ENCODE measurements at regions not wholly inside any gene's neighbourhood (a gene's known extent, or its start where the extent isn't known, plus 50 kb on each side); places are given as distances from the start of the nearest gene placed in this dataset.
"Not testable (repeated sequence)": the region's sequence is repeated elsewhere in the genome, so short reads cannot be mapped to it uniquely, and the experiment has no call there.

DNA sequence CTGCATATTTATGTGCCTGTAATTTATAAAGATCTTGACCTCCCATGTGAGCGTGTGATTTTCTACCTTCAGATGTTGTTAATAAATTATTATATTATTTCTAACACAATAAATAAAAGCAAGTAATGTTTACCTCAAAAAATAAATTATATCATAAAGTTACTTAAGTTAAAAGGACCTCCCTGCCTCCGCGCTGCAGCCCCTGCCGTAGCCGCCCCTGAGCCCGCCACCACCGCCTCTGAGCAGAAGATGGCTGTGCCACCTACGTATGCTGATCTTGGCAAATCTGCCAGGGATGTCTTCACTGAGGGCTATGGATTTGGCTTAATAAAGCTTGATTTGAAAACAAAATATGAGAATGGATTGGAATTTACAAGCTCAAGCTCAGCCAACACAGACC, 119.6 kb upstream of the BRWD3 start:
- no peak overlapping the region for H3K4me3 Mint-ChIP-seq (ENCODE audit: unreplicated experiment)
- H3K36me3 Mint-ChIP-seq (ENCODE audit: insufficient read depth, unreplicated experiment): no peaks in the 10 kb centered on the region
- intact Hi-C loops (cut with micrococcal nuclease): no loop called here
- DNase-seq (ENCODE audit: unreplicated experiment): no peak
- CTCF ChIA-PET: interaction anchor here (0.6 kb wide), 1 partner anchor 632 kb away, joined by 3 read pairs; no protein-coding TSS in a partner anchor
- peaks cover 24% of the 10 kb centered on the region for H3K9me3 Mint-ChIP-seq (ENCODE audit: unreplicated experiment)
- BruUV-seq (replicated peaks): no TSS peak
- no peaks in the 10 kb centered on the region for H3K4me1 Mint-ChIP-seq (ENCODE audit: insufficient read depth, unreplicated experiment)
- no peaks in the 10 kb centered on the region for H3K27me3 Mint-ChIP-seq (ENCODE audit: insufficient read depth, unreplicated experiment)
- TF ChIP-seq, protein P1, sequence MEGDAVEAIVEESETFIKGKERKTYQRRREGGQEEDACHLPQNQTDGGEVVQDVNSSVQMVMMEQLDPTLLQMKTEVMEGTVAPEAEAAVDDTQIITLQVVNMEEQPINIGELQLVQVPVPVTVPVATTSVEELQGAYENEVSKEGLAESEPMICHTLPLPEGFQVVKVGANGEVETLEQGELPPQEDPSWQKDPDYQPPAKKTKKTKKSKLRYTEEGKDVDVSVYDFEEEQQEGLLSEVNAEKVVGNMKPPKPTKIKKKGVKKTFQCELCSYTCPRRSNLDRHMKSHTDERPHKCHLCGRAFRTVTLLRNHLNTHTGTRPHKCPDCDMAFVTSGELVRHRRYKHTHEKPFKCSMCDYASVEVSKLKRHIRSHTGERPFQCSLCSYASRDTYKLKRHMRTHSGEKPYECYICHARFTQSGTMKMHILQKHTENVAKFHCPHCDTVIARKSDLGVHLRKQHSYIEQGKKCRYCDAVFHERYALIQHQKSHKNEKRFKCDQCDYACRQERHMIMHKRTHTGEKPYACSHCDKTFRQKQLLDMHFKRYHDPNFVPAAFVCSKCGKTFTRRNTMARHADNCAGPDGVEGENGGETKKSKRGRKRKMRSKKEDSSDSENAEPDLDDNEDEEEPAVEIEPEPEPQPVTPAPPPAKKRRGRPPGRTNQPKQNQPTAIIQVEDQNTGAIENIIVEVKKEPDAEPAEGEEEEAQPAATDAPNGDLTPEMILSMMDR (IDR thresholded peaks at IDR 0.05; ENCODE audit: unreplicated experiment): no peak
- H3K27ac Mint-ChIP-seq (ENCODE audit: low read depth, unreplicated experiment): no peak overlapping the region
- POLR2A ChIA-PET: no interaction called here

DNA sequence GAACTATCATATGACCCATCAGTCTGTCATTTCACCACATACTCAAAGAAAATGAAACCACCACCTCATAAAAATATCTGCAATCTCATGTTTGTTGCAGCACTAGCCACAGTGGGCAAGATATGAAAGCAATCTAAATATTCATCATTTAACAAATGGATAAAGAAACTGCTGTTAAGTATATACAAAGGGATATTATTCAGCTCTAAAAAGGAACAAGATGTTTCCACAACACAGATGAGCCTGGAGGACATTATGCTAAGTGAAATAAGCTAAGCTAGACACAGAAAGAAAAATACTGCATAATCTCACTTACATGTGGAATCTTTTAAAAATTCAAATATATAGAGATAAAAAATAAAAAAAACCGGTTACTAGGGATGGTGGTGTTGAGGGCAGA, 108.2 kb upstream of the BRWD3 start:
- ChIA-PET POLR2A (no interaction called here), CTCF (no interaction called here)
- Mint-ChIP-seq H3K27ac (ENCODE audit: low read depth, unreplicated experiment) (no peak overlapping the region), H3K27me3 (ENCODE audit: insufficient read depth, unreplicated experiment) (no peaks in the 10 kb centered on the region), H3K4me1 (ENCODE audit: insufficient read depth, unreplicated experiment) (no peaks in the 10 kb centered on the region), H3K36me3 (ENCODE audit: insufficient read depth, unreplicated experiment) (no peaks in the 10 kb centered on the region), H3K9me3 (ENCODE audit: unreplicated experiment) (peaks cover 11% of the 10 kb centered on the region), H3K4me3 (ENCODE audit: unreplicated experiment) (no peak overlapping the region)
- BruUV-seq (replicated peaks): no TSS peak
- intact Hi-C loops (cut with micrococcal nuclease): no loop called here
- TF ChIP-seq, protein P1 (IDR thresholded peaks at IDR 0.05; ENCODE audit: unreplicated experiment): no peak
- DNase-seq (ENCODE audit: unreplicated experiment): no peak

DNA sequence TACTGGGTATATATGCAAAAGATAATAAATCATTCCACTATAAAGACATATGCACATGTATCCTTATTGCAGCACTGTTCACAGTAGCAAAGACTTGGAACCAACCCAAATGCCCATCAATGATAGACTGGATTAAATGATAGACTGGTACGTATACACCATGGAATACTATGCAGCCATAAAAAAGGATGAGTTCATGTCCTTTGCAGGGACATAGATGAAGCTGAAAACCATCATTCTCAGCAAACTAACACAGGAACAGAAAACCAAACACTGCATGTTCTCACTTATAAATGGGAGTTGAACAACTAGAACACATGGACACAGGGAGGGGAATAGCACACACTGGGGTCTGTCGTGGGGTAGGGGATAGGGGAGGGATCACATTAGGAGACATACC, 102.7 kb upstream of the BRWD3 start:
- intact Hi-C loops (cut with micrococcal nuclease); DNase-seq (ENCODE audit: unreplicated experiment); POLR2A ChIA-PET; CTCF ChIA-PET; H3K36me3 Mint-ChIP-seq (ENCODE audit: insufficient read depth, unreplicated experiment); H3K27ac Mint-ChIP-seq (ENCODE audit: low read depth, unreplicated experiment); H3K4me1 Mint-ChIP-seq (ENCODE audit: insufficient read depth, unreplicated experiment); H3K27me3 Mint-ChIP-seq (ENCODE audit: insufficient read depth, unreplicated experiment); BruUV-seq (replicated peaks); H3K4me3 Mint-ChIP-seq (ENCODE audit: unreplicated experiment): not testable (repeated sequence)
- H3K9me3 Mint-ChIP-seq (ENCODE audit: unreplicated experiment): peaks cover 13% of the 10 kb centered on the region

DNA sequence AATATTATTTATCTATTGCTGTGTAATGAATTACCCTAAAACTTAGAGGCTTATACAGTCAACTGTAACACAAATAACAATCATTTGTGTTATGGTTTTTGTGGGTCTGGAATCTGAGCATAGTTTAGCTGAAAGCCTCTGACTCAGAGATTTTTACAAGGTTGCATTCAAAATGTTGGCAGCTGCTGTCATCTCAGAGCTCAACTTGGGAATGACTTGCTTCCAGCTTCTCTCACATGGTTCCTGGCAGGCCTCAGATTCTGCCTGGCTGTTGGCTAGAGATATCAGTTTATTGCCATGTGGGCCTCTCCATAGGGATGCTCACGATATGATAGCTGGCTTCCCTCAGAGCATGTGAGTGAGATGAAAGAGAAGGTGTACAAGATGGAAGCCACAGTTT, 70.2 kb upstream of the BRWD3 start:
- intact Hi-C loops (cut with micrococcal nuclease): loop anchor here (1.0 to 10.0 kb wide), 3 partner anchors 241 to 535 kb away; no protein-coding TSS in a partner anchor

More for the DNA sequence above, 70.2 kb upstream of the BRWD3 start:
- peak; percentile 14 for DNase-seq (ENCODE audit: unreplicated experiment)
- H3K27ac Mint-ChIP-seq (ENCODE audit: low read depth, unreplicated experiment): no peak overlapping the region
- ChIA-PET POLR2A (interaction anchor here (1.1 to 2.2 kb wide), 4 partner anchors 11 to 241 kb away, joined by 3 to 6 read pairs (median 3); no protein-coding TSS in a partner anchor), CTCF (interaction anchor here (1.5 kb wide), 2 partner anchors 241 to 498 kb away, joined by 6 to 11 read pairs; no protein-coding TSS in a partner anchor)
- no peaks in the 10 kb centered on the region for H3K9me3 Mint-ChIP-seq (ENCODE audit: unreplicated experiment)
- TF ChIP-seq, protein P1 (IDR thresholded peaks at IDR 0.05; ENCODE audit: unreplicated experiment): no peak
- no peaks in the 10 kb centered on the region for H3K27me3 Mint-ChIP-seq (ENCODE audit: insufficient read depth, unreplicated experiment)
- H3K4me1 Mint-ChIP-seq (ENCODE audit: insufficient read depth, unreplicated experiment): peaks cover 6% of the 10 kb centered on the region
- BruUV-seq (replicated peaks): no TSS peak
- H3K36me3 Mint-ChIP-seq (ENCODE audit: insufficient read depth, unreplicated experiment): no peaks in the 10 kb centered on the region
- H3K4me3 Mint-ChIP-seq (ENCODE audit: unreplicated experiment): no peak overlapping the region

Data from MCF 10A (cell line).